ENCODE measurements at regions not wholly inside any gene's neighbourhood (a gene's known extent, or its start where the extent isn't known, plus 50 kb on each side); places are given as distances from the start of the nearest gene placed in this dataset.

DNA sequence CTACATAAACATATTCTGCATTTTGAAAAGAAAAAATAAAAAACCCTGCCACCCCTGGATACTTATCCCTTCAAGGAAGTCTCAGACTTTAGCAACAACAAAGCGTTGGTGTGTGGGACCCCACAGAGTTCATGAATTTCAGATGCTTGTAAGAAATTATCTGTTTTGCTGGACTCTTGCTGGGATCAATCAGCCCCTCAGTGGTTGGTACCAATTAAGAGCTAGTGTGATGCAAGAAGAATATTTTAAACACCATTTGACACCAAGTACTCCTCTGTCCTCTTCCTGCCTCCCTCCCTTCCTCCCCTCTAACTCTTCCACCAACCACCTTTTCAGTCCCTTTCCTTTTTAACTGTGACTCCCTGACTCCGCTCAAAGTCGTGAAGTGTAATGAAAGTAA lies 51.5 kb downstream of the SST start:
- no peak for DNase-seq (ENCODE audit: low read depth in 4 of 4, low spot score in 1 of 4)

DNA sequence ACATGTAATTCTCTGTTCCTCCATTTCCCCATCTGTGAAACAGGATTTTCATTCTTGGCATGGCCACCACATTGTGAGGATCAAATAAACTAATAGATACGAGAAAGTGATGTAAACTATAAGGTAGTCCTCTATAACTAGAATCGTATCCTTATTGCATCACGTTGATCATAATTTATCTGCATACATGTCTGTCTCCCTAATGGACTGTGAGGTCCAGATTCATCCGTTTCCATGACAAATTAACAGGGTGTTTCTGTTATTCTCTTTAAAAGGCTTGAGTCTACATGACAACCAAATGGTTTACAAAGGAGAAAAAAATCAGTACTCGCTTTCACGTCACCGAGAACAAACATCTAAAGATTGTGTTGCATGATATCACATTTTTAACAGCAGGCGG lies 53.0 kb downstream of the SST start:
- DNase-seq (ENCODE audit: low read depth in 4 of 4, low spot score in 1 of 4), result no peak

DNA sequence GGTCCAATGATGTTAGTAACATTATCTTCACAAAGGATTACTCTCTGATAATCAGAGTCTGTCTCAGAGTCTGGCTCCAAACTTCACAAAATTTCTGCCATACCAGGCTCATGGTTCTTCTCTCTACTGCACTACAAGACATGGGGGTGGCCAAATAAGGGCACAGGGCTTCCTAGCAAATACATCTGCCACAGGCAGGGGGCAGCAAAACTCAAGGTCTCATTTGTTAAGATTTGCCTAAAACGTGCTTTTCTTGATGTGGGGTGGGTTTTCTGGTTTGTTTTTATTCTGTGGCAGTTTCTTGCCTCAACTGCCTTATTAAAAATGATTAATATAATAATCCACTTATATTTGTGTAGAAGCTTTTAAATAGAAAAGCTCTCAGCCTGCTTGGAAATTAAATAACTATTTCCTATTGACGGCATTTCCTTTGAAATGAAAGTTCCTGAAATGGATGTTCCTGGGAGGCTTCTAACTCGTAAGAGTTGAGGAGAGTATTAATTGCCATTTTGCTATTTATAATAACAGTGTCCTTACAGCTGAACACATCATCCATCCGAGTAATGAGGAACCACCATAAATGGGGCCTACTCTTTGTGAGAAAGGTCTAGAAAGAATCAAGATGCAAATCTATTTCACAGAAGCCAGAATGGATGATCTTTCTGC lies 53.8 kb downstream of the SST start:
- peak; percentile 26 to 48 (median 39) for DNase-seq (ENCODE audit: low read depth in 4 of 4, low spot score in 1 of 4)

DNA sequence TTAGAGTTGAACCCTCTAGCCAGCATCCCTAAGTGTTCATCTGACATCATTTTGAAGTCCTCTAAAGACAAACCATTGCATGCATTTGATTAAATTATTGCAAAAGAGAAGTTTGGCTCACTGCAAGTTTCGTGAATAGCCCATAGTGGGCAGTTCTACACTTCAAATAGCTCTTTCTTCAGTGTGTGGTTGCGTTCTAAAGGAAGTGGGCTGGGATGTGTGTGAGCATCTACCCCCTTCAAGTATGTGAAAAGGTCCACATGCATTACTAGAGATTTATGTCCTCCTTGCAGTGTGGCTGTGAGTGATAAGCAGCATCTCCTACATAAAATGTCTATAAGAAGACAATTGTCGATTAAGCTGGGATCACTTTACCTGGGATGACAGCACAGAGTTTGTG lies 54.6 kb downstream of the SST start:
- DNase-seq (ENCODE audit: low read depth in 4 of 4, low spot score in 1 of 4), result no peak

DNA sequence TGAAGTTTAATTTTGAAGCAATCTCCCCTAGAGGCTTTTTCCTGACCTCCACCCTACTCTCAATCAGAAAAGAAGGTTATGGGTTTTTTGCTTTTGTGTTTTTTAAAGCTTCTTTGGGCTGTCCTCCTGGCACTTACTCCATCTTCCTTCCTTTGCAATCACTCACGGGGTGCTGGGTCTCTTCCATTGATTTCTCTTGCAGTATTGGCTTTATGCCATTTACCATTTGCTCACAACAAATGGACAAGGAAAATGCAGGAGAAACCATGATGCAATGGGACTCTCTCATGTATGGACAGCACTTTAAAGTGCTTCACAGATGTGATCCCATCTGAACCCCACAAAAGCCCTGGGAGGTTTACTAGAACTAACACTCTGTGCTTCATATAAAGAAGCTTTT lies 57.5 kb downstream of the SST start:
- DNase-seq (ENCODE audit: low read depth in 4 of 4, low spot score in 1 of 4), result no peak

DNA sequence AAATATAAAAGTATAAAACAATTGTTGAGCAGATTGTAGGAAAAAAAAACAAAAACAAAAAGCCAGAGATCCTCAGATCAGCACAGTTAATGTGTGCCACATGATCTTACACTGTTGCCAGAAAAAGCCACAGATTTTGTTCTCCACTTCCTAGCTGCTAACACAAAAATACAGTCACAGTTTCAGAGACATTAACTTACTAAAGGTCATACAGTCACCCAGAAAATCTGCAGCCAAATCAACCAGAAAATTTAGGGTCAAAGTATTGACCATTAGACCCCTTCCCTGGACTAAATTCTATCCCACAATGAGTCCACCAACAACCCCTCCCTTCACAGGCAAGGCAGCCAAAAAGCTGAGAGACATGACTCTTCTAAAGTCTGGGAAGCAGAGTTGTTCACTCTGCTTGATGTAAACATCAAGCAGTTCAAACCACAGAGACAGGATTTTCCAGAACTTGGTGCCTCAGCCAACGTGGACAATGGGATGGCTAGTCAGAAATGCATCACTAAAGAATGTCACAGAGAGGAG lies 59.1 kb downstream of the SST start:
- DNase-seq (ENCODE audit: low read depth in 4 of 4, low spot score in 1 of 4), result no peak

DNA sequence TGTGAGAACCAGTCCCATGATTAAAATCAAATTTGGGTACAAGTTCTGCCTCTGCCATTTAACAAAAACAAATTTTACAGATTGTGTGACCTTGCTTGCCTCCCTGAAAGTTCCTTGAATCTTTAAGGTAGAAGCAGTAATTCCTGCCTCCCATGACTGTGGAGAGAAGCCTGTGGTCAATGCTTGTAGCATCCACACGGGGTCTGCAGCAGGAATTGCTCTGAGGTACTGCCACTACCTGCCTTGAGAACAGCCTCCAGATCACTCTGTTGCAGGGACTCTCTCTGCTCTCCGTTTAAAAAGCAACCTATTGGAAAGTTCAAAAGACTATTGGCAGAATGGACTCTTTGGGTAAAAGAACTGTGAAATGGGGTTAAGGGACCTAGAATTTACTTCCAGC lies 75.9 kb downstream of the SST start:
- DNase-seq (ENCODE audit: low read depth in 4 of 4, low spot score in 1 of 4), result no peak

DNA sequence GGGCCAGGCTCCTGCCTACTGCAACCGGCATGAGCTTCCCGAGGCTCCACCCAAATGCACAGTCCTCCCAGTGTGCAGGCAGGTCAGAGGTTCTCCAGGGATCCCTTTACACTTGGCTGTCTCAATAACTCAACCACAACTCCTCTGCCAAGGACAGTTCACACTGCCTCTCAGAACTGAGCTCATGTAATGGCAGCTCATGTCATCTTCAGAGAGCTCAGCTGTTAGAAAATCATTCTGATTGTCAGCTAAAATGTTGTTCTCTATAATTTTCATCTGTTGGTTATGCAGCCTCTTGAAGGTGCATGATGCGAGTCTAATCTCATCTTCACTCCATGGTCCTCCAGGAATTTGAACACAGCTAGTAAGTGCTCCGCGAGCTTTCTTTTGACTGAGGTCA lies 76.7 kb downstream of the SST start:
- DNase-seq (ENCODE audit: low read depth in 4 of 4, low spot score in 1 of 4), result no peak

DNA sequence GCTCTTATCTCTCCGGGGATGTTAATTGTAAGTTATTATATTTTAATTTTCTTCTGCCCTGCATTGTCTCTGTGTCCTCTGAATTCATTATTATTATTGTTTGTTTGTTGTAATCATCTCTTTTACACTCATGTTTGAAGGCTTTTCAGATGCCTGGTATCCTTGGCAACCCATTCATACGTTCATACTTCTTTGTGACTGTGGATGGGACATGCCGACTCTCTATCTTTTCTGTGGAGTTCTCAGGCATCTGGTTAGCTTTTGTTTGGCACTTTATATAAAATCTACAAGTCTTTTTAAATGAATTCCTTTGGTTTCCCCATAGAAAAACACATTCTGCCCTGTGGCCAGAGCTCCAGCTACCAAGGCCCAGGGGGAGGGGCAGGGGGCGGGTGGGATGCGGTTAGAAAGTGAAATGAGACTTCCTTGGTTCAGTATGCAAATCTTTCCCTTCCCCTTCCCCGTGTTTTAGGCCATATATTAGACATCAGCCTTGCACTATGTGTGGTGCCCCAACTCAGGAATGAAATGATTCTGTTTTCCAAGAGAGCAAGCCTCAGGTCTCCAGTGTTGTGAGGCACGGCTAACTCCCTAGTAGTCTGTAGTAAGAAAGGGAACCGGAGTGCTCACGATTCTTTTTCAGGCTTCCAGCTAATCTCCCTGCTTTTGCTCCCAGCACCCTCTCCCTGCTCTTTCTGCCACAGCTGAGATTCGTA lies 79.2 kb downstream of the SST start:
- no peak for DNase-seq (ENCODE audit: low read depth in 4 of 4, low spot score in 1 of 4)

DNA sequence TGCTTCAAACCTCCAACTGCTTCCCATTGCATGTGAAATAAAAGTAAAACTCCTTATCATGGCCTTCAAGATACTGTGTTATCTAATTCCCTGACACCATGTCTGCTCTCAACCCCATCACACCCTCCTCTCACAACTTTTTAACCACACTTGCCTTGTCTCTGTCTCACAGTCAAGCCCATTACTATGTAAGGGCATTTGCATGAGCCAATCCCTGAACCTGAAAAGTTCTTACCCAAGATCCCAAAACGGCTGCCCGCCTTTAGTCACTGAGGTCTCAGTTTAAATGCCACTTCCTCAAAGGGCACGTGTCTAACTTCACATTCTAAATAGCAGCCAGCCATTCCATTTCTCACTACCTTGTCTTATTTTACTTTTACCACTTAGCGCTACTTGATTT lies 83.1 kb downstream of the SST start:
- DNase-seq (ENCODE audit: low read depth in 4 of 4, low spot score in 1 of 4), result no peak

DNA sequence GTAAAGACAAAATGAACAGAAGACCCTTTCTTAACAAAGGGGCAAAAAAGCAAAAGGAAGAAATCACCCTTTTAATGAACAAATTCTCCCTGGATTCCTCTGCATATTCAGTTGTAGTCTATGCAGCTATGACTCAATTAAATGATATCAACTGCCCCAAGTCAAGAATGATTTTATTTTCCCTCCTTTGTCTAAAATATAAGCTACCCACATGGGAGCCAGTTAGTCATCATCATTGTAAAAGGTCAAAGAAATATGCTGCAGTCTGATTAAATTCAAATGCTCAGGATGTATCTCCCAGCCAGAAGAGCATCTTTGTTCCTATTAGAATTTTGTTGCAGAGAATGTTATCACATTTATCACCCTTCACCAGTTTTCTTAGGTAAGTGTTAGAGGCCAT lies 84.0 kb downstream of the SST start:
- DNase-seq (ENCODE audit: low read depth in 4 of 4, low spot score in 1 of 4), result no peak

DNA sequence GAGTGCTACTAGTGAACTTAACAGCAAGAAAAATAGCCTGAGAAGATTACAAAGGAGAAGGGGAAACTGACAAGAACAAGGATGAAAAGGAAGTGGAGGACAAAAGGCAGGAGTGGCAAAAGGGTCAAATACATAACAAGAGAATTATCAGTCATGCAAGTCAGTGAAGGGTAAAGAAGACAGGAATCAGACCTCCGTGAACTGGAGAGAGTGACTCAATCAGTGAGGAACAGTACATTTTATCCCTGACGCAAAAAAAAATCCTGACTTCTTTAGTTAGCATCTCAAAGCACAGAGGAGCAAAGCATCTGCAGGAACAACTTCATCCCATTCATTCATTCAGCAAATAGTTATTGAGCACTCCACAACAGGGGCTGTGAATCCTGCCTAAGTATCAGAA lies 97.8 kb downstream of the SST start:
- no peak for DNase-seq (ENCODE audit: low read depth in 4 of 4, low spot score in 1 of 4)

DNA sequence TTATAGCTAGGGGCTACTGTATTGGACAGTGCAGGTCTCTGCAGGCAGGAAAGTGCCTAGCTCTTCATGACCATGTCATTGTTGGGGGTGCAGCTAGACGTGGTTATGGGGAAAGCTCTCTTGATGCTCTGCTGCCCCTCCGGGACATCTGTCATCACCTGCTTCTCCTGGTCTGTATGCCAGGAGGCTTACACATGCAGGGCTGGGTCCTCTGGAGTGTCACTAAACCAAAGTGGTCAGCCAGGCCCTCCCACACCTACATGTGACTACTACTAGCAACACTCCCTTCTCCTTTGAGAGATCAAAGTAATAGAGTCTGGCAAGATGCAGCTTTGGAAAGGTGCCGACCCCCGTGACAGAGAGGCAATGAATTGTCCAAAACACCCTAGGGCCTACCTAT lies 98.5 kb downstream of the SST start:
- no peak for DNase-seq (ENCODE audit: low read depth in 4 of 4, low spot score in 1 of 4)

DNA sequence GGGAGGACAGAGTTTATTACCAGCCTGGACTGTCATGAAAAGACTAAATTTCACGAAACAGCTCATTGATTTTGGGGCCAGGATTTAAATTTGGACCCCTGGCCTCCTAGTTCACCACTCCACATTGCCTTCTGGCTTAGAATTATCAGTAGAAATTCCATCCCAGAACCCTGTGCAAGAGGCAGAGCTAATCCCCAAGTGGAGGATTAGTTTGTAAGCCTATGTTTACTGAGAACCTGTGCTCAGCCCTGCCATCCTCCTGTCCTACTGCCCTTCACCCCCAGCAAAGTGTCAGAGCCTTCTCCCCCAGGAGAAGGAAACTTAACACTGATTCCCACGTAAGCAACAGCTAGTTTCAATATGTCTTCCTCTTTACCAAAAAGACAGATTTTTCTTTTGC lies 99.4 kb downstream of the SST start:
- DNase-seq (ENCODE audit: low read depth in 4 of 4, low spot score in 1 of 4), result no peak

DNA sequence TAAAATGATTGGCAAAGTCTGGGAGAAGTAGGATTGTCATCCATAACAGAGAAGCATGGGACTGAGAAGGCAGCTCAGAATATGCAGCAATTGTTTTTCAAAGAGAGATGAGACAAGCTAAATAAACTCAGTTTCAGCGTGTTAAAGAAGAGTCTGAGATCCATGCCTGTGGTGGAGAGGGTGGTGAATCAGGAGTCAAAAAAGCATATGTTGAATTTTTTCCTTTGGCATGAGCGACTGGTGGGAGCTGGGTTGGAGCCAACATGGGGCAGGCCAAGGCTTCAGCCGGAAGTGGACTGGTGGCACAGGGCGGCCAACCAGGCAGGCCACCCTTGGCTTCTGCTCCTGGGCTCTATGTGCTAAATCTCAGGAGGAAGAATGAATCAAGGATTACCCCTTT lies 102.0 kb downstream of the SST start:
- no peak for DNase-seq (ENCODE audit: low read depth in 4 of 4, low spot score in 1 of 4)

DNA sequence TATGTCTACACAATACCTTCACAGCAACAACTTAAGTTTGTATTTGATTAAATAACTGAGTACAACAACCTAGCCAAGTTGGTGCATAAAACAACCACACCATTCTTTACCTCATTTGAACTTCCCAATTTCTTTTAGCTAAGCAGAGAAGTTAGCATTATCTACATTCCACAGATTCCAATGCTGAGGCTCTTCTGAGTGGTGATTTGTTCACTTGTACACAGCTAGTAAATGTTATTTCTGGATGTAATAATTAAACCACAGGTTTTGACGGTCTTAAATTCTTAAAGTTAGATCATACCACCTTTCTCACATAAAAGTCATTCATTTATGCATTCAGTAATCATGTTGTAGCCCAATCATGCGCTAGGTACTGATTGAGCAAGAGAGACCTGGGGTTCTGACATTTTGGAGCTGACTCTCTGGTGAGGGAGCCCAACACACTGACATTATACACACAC lies 102.5 kb downstream of the SST start:
- no peak for DNase-seq (ENCODE audit: low read depth in 4 of 4, low spot score in 1 of 4)

DNA sequence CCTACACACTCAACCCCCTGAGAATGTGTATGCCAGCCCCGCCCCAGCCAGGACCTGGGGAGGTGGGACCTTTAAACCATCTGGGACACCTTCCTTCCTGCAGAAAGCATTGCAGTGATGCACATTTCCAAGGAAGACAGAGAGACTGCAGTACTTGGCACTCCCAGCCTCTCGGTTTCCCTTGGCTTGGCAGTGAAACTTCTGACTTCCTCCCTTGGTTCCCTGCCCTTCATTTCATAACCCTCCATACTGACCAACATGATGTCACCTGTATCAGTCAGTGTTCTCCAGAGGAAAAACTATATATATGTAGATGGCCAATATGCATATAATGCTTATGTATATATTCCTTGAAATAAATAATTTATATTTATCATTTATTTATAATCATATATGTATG lies 103.2 kb downstream of the SST start:
- no peak for DNase-seq (ENCODE audit: low read depth in 4 of 4, low spot score in 1 of 4)

DNA sequence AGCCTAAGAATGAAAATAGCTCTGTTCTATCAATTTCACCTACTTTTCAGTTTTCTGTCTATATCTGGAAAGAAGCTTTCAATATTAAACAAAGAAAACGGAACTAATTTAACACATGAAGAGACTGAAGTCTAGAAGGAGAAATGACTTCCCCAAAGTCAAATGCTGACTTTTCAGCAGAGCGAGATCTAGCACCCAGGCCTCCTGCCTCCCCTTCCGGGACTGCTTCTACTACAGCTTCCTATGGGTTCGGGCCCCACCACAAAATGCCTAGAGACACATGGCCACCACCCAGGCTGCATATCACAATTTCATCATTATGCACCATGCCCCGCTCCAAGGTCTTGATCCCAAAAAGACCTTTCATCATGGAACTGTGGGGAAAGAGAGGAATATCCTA lies 104.5 kb downstream of the SST start:
- no peak for DNase-seq (ENCODE audit: low read depth in 4 of 4, low spot score in 1 of 4)

DNA sequence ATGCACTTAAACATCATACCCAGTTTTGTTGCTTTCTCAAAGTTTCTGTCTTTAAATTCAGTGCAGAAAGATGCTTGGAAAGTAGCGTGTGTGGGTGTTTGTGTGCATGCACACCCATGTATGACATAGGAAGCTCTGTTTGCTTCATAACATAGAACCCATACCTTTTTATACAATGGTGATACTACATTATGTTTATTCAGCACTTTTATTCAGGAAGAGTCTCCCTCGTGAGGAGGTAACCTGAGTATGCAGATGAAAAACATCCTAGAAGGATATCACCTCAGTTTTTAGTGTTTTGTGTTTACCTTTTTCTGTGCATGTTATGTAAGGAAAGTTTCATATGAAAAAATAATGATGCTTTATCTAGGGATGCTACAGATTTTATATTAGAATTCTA lies 111.2 kb downstream of the SST start:
- no peak for DNase-seq (ENCODE audit: low read depth in 4 of 4, low spot score in 1 of 4)

DNA sequence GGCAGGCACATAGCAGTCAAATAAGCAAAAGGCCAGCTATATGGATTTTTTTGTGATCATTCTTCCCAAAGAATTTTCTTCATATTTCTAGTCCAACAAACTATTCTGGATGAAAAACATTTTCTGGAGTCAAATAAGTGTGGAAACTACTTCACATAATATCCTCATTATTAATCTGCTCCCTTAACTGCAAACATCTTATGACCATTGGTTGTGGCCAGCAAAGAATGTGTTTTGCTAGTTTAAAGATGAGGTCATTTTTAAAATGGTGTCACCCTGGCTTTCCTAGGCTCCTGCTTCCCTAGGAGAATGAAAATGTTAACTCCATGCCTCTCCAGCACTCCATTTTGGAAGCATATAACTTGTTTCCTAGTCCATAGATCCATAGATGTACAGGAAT lies 118.8 kb downstream of the SST start:
- DNase-seq (ENCODE audit: low read depth in 4 of 4, low spot score in 1 of 4), result no peak

DNA sequence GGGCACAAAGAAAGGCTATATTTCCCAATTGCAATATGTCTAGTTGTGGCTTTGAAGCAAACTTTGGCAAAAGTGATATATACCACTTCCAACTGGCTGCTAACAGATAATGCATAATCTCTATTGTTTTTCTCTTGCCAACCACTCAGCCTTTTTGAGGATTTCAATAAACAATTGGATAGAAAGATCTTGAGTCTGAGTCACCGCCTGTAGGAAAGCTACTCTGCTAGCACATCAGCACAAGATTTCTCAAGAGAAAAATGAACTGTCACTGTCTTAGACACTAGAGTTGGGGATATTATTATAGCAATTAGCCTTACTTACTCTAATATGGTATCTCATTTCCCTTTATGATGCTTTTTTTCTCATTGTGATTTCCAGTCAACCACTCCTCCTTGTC lies 119.7 kb downstream of the SST start:
- no peak for DNase-seq (ENCODE audit: low read depth in 4 of 4, low spot score in 1 of 4)

DNA sequence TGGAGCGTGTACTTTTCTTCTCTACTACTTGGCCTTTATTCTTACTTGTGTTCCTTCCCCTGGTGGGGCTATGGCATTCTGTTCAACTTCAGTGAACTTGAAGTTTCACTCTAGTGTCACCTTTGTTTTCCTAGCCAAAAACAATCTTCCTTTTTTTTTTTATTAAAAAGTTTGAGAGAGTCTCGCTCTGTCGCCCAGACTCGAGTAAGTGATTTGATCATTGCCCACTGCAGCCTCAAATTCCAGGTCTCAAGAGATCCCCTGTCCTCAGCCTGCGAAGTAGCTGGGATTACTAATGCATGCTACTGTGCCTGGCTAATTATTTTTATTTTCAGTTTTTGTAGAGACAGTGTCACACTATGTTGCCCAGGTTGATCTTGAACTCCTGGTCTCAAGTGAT lies 124.8 kb downstream of the SST start:
- DNase-seq (ENCODE audit: low read depth in 4 of 4, low spot score in 1 of 4), result no peak

DNA sequence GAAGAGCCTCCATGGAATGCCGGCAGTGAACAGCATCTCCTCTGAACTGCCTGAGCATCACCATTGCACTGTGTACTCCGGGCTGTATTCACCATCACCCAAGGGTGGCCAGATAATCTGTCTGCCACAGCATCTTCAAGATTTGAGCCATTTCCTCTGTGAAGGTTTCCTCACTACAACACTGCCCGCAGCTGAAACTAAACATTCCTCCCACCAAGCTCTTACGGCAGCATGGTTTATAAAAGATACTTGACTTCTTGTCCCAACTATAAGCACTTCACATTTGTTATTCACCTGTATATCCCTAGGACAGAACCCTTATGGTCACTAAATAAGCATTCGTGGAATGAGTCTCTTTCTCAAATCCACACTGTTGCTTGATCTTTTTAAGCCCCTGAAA lies 125.9 kb downstream of the SST start:
- no peak for DNase-seq (ENCODE audit: low read depth in 4 of 4, low spot score in 1 of 4)

Measured in stimulated activated CD4-positive, alpha-beta T cell treated with anti-CD3 and anti-CD28 coated beads, Interleukin-1b, Interleukin-23, amount 100 ng/mL, for 24 hours (primary cell).